ENCODE measurements at regions not wholly inside any gene's neighbourhood (a gene's known extent, or its start where the extent isn't known, plus 50 kb on each side); places are given as distances from the start of the nearest gene placed in this dataset.

GRCh38 chr5:175035882-175036533, 311.6 kb downstream of the MSX2 start:
- Histone ChIP-seq H3K9me2 (replicated peaks; ENCODE audit: control insufficient read depth, low read length) (no peaks in the 10 kb centered on the region), H3K4me1 (ENCODE audit: control insufficient read depth, low read length) (no peaks in the 10 kb centered on the region), H4K20me1 (ENCODE audit: control insufficient read depth, insufficient read depth, low read depth, low read length) (no peaks in the 10 kb centered on the region), H3K27ac (ENCODE audit: low read depth, low read length) (no peak overlapping the region), H3K4me3 (ENCODE audit: low read length) (no peak overlapping the region), H3K36me3 (ENCODE audit: control insufficient read depth, low read length) (no peaks in the 10 kb centered on the region), H3F3A (ENCODE audit: control insufficient read depth, insufficient read depth) (no peaks in the 10 kb centered on the region), H3K4me2 (ENCODE audit: low read length) (no peak overlapping the region), H3K27me3 (ENCODE audit: control insufficient read depth, low read length) (no peaks in the 10 kb centered on the region), H3K9me3 (ENCODE audit: control insufficient read depth, insufficient read depth, low read length) (no peaks in the 10 kb centered on the region), H3K79me2 (ENCODE audit: control insufficient read depth, low read length) (no peaks in the 10 kb centered on the region)
- TF ChIP-seq EZH2phosphoT487 (IDR thresholded peaks at IDR 0.05; ENCODE audit: borderline replicate concordance, low read length) (no peak), CTCF (IDR thresholded peaks at IDR 0.05; ENCODE audit: low read depth, low read length, poor library complexity, severe bottlenecking) (no peak)

GRCh38 chr5:175034924-175035323, 310.5 kb downstream of the MSX2 start:
- H3K27ac ChIP-seq (ENCODE audit: low read depth, low read length): no peak overlapping the region
- no peaks in the 10 kb centered on the region for H3K9me2 ChIP-seq (replicated peaks; ENCODE audit: control insufficient read depth, low read length)
- no peaks in the 10 kb centered on the region for H3K4me1 ChIP-seq (ENCODE audit: control insufficient read depth, low read length)

GRCh38 chr5:175032741-175033151, 308.4 kb downstream of the MSX2 start:
- H3K36me3 ChIP-seq (ENCODE audit: control insufficient read depth, low read length): no peaks in the 10 kb centered on the region
- H3K27me3 ChIP-seq (ENCODE audit: control insufficient read depth, low read length): no peaks in the 10 kb centered on the region
- no peaks in the 10 kb centered on the region for H4K20me1 ChIP-seq (ENCODE audit: control insufficient read depth, insufficient read depth, low read depth, low read length)
- H3K79me2 ChIP-seq (ENCODE audit: control insufficient read depth, low read length): no peaks in the 10 kb centered on the region
- no peaks in the 10 kb centered on the region for H3K4me1 ChIP-seq (ENCODE audit: control insufficient read depth, low read length)
- H3K9me3 ChIP-seq (ENCODE audit: control insufficient read depth, insufficient read depth, low read length): no peaks in the 10 kb centered on the region
- H3K27ac ChIP-seq (ENCODE audit: low read depth, low read length): no peak overlapping the region
- no peak overlapping the region for H3K4me3 ChIP-seq (ENCODE audit: low read length)
- H3K4me2 ChIP-seq (ENCODE audit: low read length): no peak overlapping the region
- no peak for TF ChIP-seq EZH2phosphoT487 (IDR thresholded peaks at IDR 0.05; ENCODE audit: borderline replicate concordance, low read length)
- TF ChIP-seq CTCF (IDR thresholded peaks at IDR 0.05; ENCODE audit: low read depth, low read length, poor library complexity, severe bottlenecking): no peak
- H3K9me2 ChIP-seq (replicated peaks; ENCODE audit: control insufficient read depth, low read length): no peaks in the 10 kb centered on the region
- no peaks in the 10 kb centered on the region for H3F3A ChIP-seq (ENCODE audit: control insufficient read depth, insufficient read depth)

More at GRCh38 chr5:175034924-175035323, 310.5 kb downstream of the MSX2 start:
- no peak for TF ChIP-seq EZH2phosphoT487 (IDR thresholded peaks at IDR 0.05; ENCODE audit: borderline replicate concordance, low read length)
- no peak for TF ChIP-seq CTCF (IDR thresholded peaks at IDR 0.05; ENCODE audit: low read depth, low read length, poor library complexity, severe bottlenecking)
- Histone ChIP-seq H3K79me2 (ENCODE audit: control insufficient read depth, low read length) (no peaks in the 10 kb centered on the region), H3K9me3 (ENCODE audit: control insufficient read depth, insufficient read depth, low read length) (no peaks in the 10 kb centered on the region), H3F3A (ENCODE audit: control insufficient read depth, insufficient read depth) (no peaks in the 10 kb centered on the region), H3K4me3 (ENCODE audit: low read length) (no peak overlapping the region), H3K4me2 (ENCODE audit: low read length) (no peak overlapping the region), H3K27me3 (ENCODE audit: control insufficient read depth, low read length) (no peaks in the 10 kb centered on the region), H3K36me3 (ENCODE audit: control insufficient read depth, low read length) (no peaks in the 10 kb centered on the region), H4K20me1 (ENCODE audit: control insufficient read depth, insufficient read depth, low read depth, low read length) (no peaks in the 10 kb centered on the region)

Measured in DOHH2 (cell line).